K562 (cell line): ENCODE measurements at regions not wholly inside any gene's neighbourhood (a gene's known extent, or its start where the extent isn't known, plus 50 kb on each side); places are given as distances from the start of the nearest gene placed in this dataset.
"Not testable (repeated sequence)": the region's sequence is repeated elsewhere in the genome, so short reads cannot be mapped to it uniquely, and the experiment has no call there.

Experiments
- ATAC-seq: fragments of 200-7000 bp; cut with Tn5 transposase; 3 replicates; pipeline ENCODE4 v1.9.1; 2020; ENCODE audit warnings: moderate library complexity
- BruUV-seq: library from RNA; stranded (reverse); fragments of 400-500 nt; replicated peaks from 2 replicates; lab custom pipeline; 2021; lab: Mats Ljungman, UMichigan
- CTCF ChIA-PET: fragments of 300-600 bp; formaldehyde crosslinking; extraction: SDS; loops from one replicate; lab custom pipeline; 2021; ENCODE audit warnings: low intra/inter-chr PET ratio; lab: Yijun Ruan, JAX
- POLR2A ChIA-PET: fragments of 300-600, 350-650 bp; sonication (Branson Sonifier 250); formaldehyde crosslinking; extraction: SDS; loops from one replicate; lab custom pipeline; 2021; ENCODE audit warnings: antibody characterized with exemption, inconsistent platforms; lab: Yijun Ruan, JAX
- DNase-seq, 4 experiments: peaks; one replicate each; pipeline versions ENCODE4 v3.0.0 to v3.0.0-alpha.2; 2011 to 2018; ENCODE audit warnings: low spot score in 3 of 4, mixed read lengths in 3 of 4; ENCODE audit errors: extremely low read depth in 1 of 4
- FAIRE-seq: peaks from 2 replicates; lab custom pipeline; 2011; peaks lifted over from hg19 to GRCh38; lab: Jason Lieb, UNC
- H2AFZ ChIP-seq: 2 replicates; pipeline ENCODE4 v1.6.0; 2011; ENCODE audit warnings: low read depth, low read length, control low read depth, inconsistent platforms
- H3K27ac ChIP-seq: fragments of 200-600 bp; 3 replicates; pipeline ENCODE4 v1.8.0; 2011; ENCODE audit warnings: low read depth, mild to moderate bottlenecking, control low read depth, inconsistent platforms, low read length, moderate library complexity, mixed read lengths; ENCODE audit errors: extremely low read depth
- H3K27me3 ChIP-seq, 2 experiments: fragments of 300-600 bp in 1 of 2; 2 replicates in 1 of 2; 3 replicates in 1 of 2; pipeline versions ENCODE4 v1.6.0 to v1.8.0; 2011; ENCODE audit warnings: inconsistent platforms in 2 of 2, low read length in 2 of 2, mild to moderate bottlenecking in 1 of 2, mixed read lengths in 1 of 2, moderate library complexity in 1 of 2; ENCODE audit not compliant: control insufficient read depth in 2 of 2, insufficient read depth in 2 of 2
- H3K36me3 ChIP-seq: fragments of 300-600 bp; 3 replicates; pipeline ENCODE4 v1.8.0; 2011; ENCODE audit warnings: mild to moderate bottlenecking, low read length, inconsistent platforms; ENCODE audit not compliant: control insufficient read depth, insufficient read depth
- H3K4me1 ChIP-seq, 2 experiments: fragments of 200-600 bp in 1 of 2; replicated peaks in 1 of 2; 2 replicates in 1 of 2; 3 replicates in 1 of 2; pipeline versions ENCODE4 v1.5.1 to v1.8.0; 2011; ENCODE audit warnings: inconsistent platforms in 2 of 2, low read length in 2 of 2, mild to moderate bottlenecking in 1 of 2, mixed read lengths in 1 of 2, moderate library complexity in 1 of 2; ENCODE audit not compliant: control insufficient read depth in 2 of 2, insufficient read depth in 2 of 2
- H3K4me2 ChIP-seq: 2 replicates; pipeline ENCODE4 v1.6.1; 2011; ENCODE audit warnings: low read length, control low read depth, inconsistent platforms, mixed read lengths; ENCODE audit not compliant: insufficient read depth
- H3K4me3 ChIP-seq: fragments of 200-600 bp; sonication (generic), shearing (Covaris generic); 2 replicates; pipeline ENCODE4 v1.5.1; 2016; ENCODE audit warnings: control low read depth, inconsistent platforms
- H3K79me2 ChIP-seq: fragments of 200-600 bp; 3 replicates; pipeline ENCODE4 v1.8.0; 2011; ENCODE audit warnings: low read length, inconsistent platforms; ENCODE audit not compliant: control insufficient read depth, insufficient read depth
- H3K9ac ChIP-seq, 2 experiments: 2 replicates each; pipeline versions ENCODE4 v1.6.0 to v1.6.1; 2011; ENCODE audit warnings: low read depth in 2 of 2, low read length in 2 of 2, control low read depth in 1 of 2, inconsistent platforms in 1 of 2, mild to moderate bottlenecking in 1 of 2, mixed read lengths in 1 of 2; ENCODE audit not compliant: insufficient read depth in 1 of 2
- H3K9me1 ChIP-seq: one replicate; pipeline ENCODE4 v1.6.0; 2011; ENCODE audit warnings: inconsistent platforms, mild to moderate bottlenecking, low read length, moderate library complexity; ENCODE audit not compliant: control insufficient read depth, insufficient read depth
- H3K9me3 ChIP-seq: replicated peaks from 2 replicates; pipeline ENCODE4 v1.5.1; 2011; ENCODE audit warnings: low read depth, low read length, inconsistent platforms; ENCODE audit not compliant: control insufficient read depth, insufficient read depth
- H4K20me1 ChIP-seq: replicated peaks from 2 replicates; pipeline ENCODE4 v1.6.1; 2011; ENCODE audit warnings: low read length, inconsistent platforms, mixed read lengths; ENCODE audit not compliant: control insufficient read depth, insufficient read depth
- ARID1B ChIP-seq: fragments of 450-650 bp; IDR thresholded peaks from 2 replicates; pipeline ENCODE4 v1.6.1; 2016; ENCODE audit warnings: antibody characterized with exemption, mild to moderate bottlenecking, inconsistent platforms
- BCOR ChIP-seq: fragments of 450-650 bp; IDR thresholded peaks from 2 replicates; pipeline ENCODE4 v1.6.1; 2016
- CC2D1A ChIP-seq: fragments of 450-650 bp; IDR thresholded peaks from 2 replicates; pipeline ENCODE4 v1.6.1; 2017; ENCODE audit warnings: mild to moderate bottlenecking
- CEBPB ChIP-seq: fragments of 450-650 bp; IDR thresholded peaks from 2 replicates; pipeline ENCODE4 v1.6.1; 2016; ENCODE audit warnings: missing genetic modification characterization, missing compliant biosample characterization
- CEBPG ChIP-seq, 3 experiments: fragments of 200-800 bp in 1 of 3; sonication (Bioruptor generic) in 1 of 3; sonication (generic) in 1 of 3; formaldehyde crosslinking in 1 of 3; IDR thresholded peaks in 2 of 3; conservative IDR thresholded peaks in 1 of 3; 2 replicates each; pipeline versions ENCODE4 v1.6.1 to v1.8.0; 2016 to 2022; ENCODE audit warnings: missing compliant biosample characterization in 2 of 3, missing genetic modification characterization in 2 of 3, mild to moderate bottlenecking in 1 of 3, missing genetic modification reagents in 1 of 3
- CHD2 ChIP-seq: IDR thresholded peaks from 2 replicates; pipeline ENCODE4 v1.6.1; 2011; ENCODE audit warnings: low read depth, low read length
- FOXM1 ChIP-seq, 2 experiments: fragments of 450-650 bp in 1 of 2; sonication (generic) in 1 of 2; formaldehyde crosslinking in 1 of 2; IDR thresholded peaks; 2 replicates each; pipeline versions ENCODE4 v1.6.1 to v1.9.0; 2017 to 2022; ENCODE audit warnings: low read depth in 2 of 2, mild to moderate bottlenecking in 2 of 2, missing genetic modification reagents in 1 of 2, moderate library complexity in 1 of 2
- TAF7 ChIP-seq: fragments of 450-650 bp; IDR thresholded peaks from 2 replicates; pipeline ENCODE4 v1.6.1; 2016; ENCODE audit warnings: missing genetic modification characterization, missing compliant biosample characterization
- ZNF146 ChIP-seq: IDR thresholded peaks from one replicate; pipeline ENCODE4 v1.6.1; 2018; ENCODE audit warnings: missing compliant biosample characterization; ENCODE audit not compliant: unreplicated experiment
- WGBS: fragments of 100-300 bp; shearing (Covaris generic); methylation state at CpG from one replicate; pipeline ENCODE4 v1.1.6; 2016; ENCODE audit warnings: low coverage, mixed read lengths; ENCODE audit not compliant: insufficient coverage; ENCODE audit errors: missing lambda C conversion rate; 5-methylcytosine and 5-hydroxymethylcytosine counted together
- in situ Hi-C: fragments of 300-500 bp; cut with MboI; formaldehyde crosslinking; loops from 4 replicates; pipeline ENCODE4 v1.15.0; 2018; ENCODE audit warnings: inconsistent platforms, mixed read lengths
- intact Hi-C: fragments of 100-400 bp; cut with micrococcal nuclease; formaldehyde crosslinking; loops from 2 replicates; pipeline ENCODE4 v1.14.2; 2022

- H3K27ac ChIP-seq, FAIRE-seq, in situ Hi-C loops, intact Hi-C loops, ATAC-seq, H3K4me1 ChIP-seq, H3K9ac ChIP-seq, H3K4me3 ChIP-seq, H3K27me3 ChIP-seq, POLR2A ChIA-PET, DNase-seq, H4K20me1 ChIP-seq, H3K79me2 ChIP-seq, H3K9me1 ChIP-seq, BruUV-seq, H3K9me3 ChIP-seq, H2AFZ ChIP-seq, H3K4me2 ChIP-seq, CTCF ChIA-PET, H3K36me3 ChIP-seq: not testable (repeated sequence)
- 35% methylated on average over 2 of the region's 2 CpGs for WGBS
- peak; percentile 48 for TF ChIP-seq BCOR
- TF ChIP-seq ZNF146 (CRISPR knock-in tag), result peak; percentile 81
These were observed 209.4 kb upstream of the SLC38A2 start for GRCh38 chr12:46581990-46582389.

- in situ Hi-C loops, result no loop called here
- POLR2A ChIA-PET, result interaction anchor here (1.2 kb wide), 1 partner anchor 213 kb away, joined by 3 read pairs; no protein-coding TSS in a partner anchor
- DNase-seq (no peak), ATAC-seq (no peak), FAIRE-seq (no peak)
- H3K9ac ChIP-seq, result no peak overlapping the region
- H3K9me3 ChIP-seq, result no peaks in the 10 kb centered on the region
- H3K27ac ChIP-seq, result no peak overlapping the region
- CTCF ChIA-PET, result interaction anchor here (0.6 kb wide), 1 partner anchor 506 kb away, joined by 3 read pairs; no protein-coding TSS in a partner anchor
- no peak overlapping the region for H2AFZ ChIP-seq
- no peaks in the 10 kb centered on the region; a peak in 1 of 5 replicates for H3K4me1 ChIP-seq
- no peaks in the 10 kb centered on the region for H3K27me3 ChIP-seq
- BruUV-seq, result no TSS peak
- H3K4me3 ChIP-seq, result no peak overlapping the region
- H3K9me1 ChIP-seq, result no peaks in the 10 kb centered on the region
- intact Hi-C loops, result no loop called here
- H3K79me2 ChIP-seq, result no peaks in the 10 kb centered on the region
- WGBS, result 59% methylated on average over 1 of the region's 1 CpG
- no peak overlapping the region for H3K4me2 ChIP-seq
- no peaks in the 10 kb centered on the region for H4K20me1 ChIP-seq
- TF ChIP-seq ARID1B, result no peak
- no peak for TF ChIP-seq FOXM1 (IDR thresholded peaks at IDR 0.05; ENCODE audit: low read depth)
- TF ChIP-seq FOXM1 (CRISPR knock-in tag; IDR thresholded peaks at IDR 0.05; ENCODE audit: low read depth), result no peak
- TF ChIP-seq CHD2, result no peak
- TF ChIP-seq CEBPB (tag), result peak; percentile 67
- TF ChIP-seq CEBPG (CRISPR knock-in tag; IDR thresholded peaks at IDR 0.05), result no peak
- peak in 1 of 2 experiments; percentile 64; a peak in 2 of 4 replicates for TF ChIP-seq CEBPG (tag; conservative IDR thresholded peaks at IDR 0.05 in 1 of 2, IDR thresholded peaks at IDR 0.05 in 1 of 2)
- TF ChIP-seq TAF7 (tag), result no peak
- no peak for TF ChIP-seq CC2D1A
- no peaks in the 10 kb centered on the region for H3K36me3 ChIP-seq
These were observed 207.9 kb upstream of the SLC38A2 start for GRCh38 chr12:46580445-46580844.
